22Rv1 (cell line): ENCODE measurements at regions not wholly inside any gene's neighbourhood (a gene's known extent, or its start where the extent isn't known, plus 50 kb on each side); places are given as distances from the start of the nearest gene placed in this dataset.

Experiments
- ZFX ChIP-seq: fragments of 450-650 bp; IDR thresholded peaks from 2 replicates; pipeline ENCODE4 v1.6.1; 2017; ENCODE audit warnings: antibody characterized with exemption, borderline replicate concordance
- TF ChIP-seq, protein P1 (sequence below): fragments of 450-650 bp; IDR thresholded peaks from 2 replicates; pipeline ENCODE4 v1.5.1; 2017; ENCODE audit warnings: mild to moderate bottlenecking

DNA sequence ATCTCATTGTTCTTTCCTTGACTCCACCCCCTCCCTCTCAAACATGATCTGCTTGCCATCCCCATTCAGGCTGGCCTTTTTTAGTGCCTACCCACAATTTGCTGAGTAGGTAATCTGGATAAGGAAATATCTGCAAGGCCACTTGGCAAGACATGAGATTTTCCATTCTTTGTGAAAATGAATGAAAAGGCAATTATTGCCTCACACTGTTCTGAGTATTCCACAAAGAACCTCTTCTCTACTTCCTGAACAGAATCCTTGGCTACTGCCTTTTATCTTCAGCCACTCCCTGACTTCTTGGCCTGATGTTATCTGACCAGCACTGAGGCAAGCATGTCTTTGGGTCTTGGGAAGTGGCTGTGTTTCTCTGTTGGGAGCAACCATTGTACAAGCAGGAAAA, 263.2 kb upstream of the ATP2B1 start:
- TF ChIP-seq, protein P1, sequence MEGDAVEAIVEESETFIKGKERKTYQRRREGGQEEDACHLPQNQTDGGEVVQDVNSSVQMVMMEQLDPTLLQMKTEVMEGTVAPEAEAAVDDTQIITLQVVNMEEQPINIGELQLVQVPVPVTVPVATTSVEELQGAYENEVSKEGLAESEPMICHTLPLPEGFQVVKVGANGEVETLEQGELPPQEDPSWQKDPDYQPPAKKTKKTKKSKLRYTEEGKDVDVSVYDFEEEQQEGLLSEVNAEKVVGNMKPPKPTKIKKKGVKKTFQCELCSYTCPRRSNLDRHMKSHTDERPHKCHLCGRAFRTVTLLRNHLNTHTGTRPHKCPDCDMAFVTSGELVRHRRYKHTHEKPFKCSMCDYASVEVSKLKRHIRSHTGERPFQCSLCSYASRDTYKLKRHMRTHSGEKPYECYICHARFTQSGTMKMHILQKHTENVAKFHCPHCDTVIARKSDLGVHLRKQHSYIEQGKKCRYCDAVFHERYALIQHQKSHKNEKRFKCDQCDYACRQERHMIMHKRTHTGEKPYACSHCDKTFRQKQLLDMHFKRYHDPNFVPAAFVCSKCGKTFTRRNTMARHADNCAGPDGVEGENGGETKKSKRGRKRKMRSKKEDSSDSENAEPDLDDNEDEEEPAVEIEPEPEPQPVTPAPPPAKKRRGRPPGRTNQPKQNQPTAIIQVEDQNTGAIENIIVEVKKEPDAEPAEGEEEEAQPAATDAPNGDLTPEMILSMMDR, result no peak
- TF ChIP-seq ZFX, result no peak
